ENCODE measurements at regions not wholly inside any gene's neighbourhood (a gene's known extent, or its start where the extent isn't known, plus 50 kb on each side); places are given as distances from the start of the nearest gene placed in this dataset.

- H3K9ac ChIP-seq (ENCODE audit: low read length) = no peak overlapping the region
- ChIA-PET POLR2A (ENCODE audit: unreplicated experiment) (no interaction called here), CTCF (no interaction called here)
- no peaks in the 10 kb centered on the region for H3K9me3 ChIP-seq (ENCODE audit: low read length)
- no peak overlapping the region for H3K27ac ChIP-seq (ENCODE audit: low read length)
- no peaks in the 10 kb centered on the region for H3K4me1 ChIP-seq (ENCODE audit: insufficient read depth, low read length)
- no peak for TF ChIP-seq CTCF (conservative IDR thresholded peaks at IDR 0.05; ENCODE audit: low read depth, low read length)
- TF ChIP-seq EZH2phosphoT487 (IDR thresholded peaks at IDR 0.05; ENCODE audit: borderline replicate concordance, low read length) = no peak
- no peak for TF ChIP-seq EZH2 (IDR thresholded peaks at IDR 0.05; ENCODE audit: low read length, unreplicated experiment)
- no peaks in the 10 kb centered on the region for H3F3A ChIP-seq (ENCODE audit: low read length, unreplicated experiment)
- DNase-seq (no peak), ATAC-seq (no peak)
- no peak overlapping the region for H3K4me3 ChIP-seq (ENCODE audit: low read length)
- intact Hi-C loops (cut with micrococcal nuclease) = no loop called here
- no peaks in the 10 kb centered on the region for H4K20me1 ChIP-seq (ENCODE audit: low read length)
- no peaks in the 10 kb centered on the region for H3K79me2 ChIP-seq (ENCODE audit: low read length)
- H2AFZ ChIP-seq (ENCODE audit: low read length) = no peak overlapping the region
- H3K4me2 ChIP-seq (ENCODE audit: low read length) = no peak overlapping the region
- no peaks in the 10 kb centered on the region for H3K9me2 ChIP-seq (replicated peaks; ENCODE audit: low read length)
- no peaks in the 10 kb centered on the region for H3K27me3 ChIP-seq (ENCODE audit: low read length)
- BruUV-seq (replicated peaks) = no TSS peak
- H3K36me3 ChIP-seq (ENCODE audit: low read depth, low read length) = no peaks in the 10 kb centered on the region
Measured at GRCh38 chr10:130430291-130430690, 294.1 kb downstream of the GLRX3 start.

DNA sequence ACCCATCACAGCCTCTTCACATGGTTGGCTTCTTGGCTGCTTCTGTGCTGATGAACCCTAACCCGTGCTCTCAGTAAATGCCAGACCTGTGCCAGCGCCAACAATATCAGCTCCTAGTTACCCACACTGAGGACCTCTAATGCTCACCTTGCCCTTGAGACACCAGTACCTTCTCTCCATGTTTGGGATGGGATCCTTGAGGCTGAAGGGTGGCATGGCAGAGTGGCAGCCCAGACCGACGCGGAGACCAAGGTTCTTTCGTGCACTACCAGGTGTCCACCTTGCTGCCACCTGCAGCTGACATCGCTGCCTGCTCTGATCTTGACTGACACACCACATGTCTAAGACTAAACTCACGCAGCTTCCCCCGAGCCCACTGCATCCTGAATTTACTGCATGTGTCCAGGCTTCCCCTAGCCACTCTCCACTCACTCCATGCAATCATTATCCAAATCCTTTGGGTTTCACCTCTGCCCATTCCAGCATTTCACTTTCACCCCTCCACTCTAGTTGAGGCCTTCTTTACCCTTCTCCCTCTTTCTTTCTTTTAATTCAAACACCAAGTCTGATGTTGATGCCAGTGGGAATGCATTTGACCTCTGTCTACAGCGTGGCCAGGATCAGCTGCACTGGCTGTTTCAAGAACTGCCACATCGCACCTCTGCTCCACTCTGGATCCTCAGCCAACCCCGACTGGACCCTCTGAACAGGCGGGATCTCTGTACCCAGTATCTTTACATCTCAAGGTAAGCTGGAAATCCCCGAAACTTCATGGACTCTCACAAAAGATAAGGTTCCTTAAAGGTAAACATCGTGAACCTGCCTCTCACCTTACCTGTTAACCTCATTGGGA, 294.9 kb downstream of the GLRX3 start:
- no peak for TF ChIP-seq EZH2phosphoT487 (IDR thresholded peaks at IDR 0.05; ENCODE audit: borderline replicate concordance, low read length)
- TF ChIP-seq CTCF (conservative IDR thresholded peaks at IDR 0.05; ENCODE audit: low read depth, low read length) = no peak
- no peak for TF ChIP-seq EZH2 (IDR thresholded peaks at IDR 0.05; ENCODE audit: low read length, unreplicated experiment)
- Histone ChIP-seq H4K20me1 (ENCODE audit: low read length) (no peaks in the 10 kb centered on the region), H3K27me3 (ENCODE audit: low read length) (no peaks in the 10 kb centered on the region), H3K79me2 (ENCODE audit: low read length) (no peaks in the 10 kb centered on the region), H3K27ac (ENCODE audit: low read length) (no peak overlapping the region), H2AFZ (ENCODE audit: low read length) (no peak overlapping the region), H3K4me1 (ENCODE audit: insufficient read depth, low read length) (no peaks in the 10 kb centered on the region), H3K4me2 (ENCODE audit: low read length) (no peak overlapping the region), H3K9me2 (replicated peaks; ENCODE audit: low read length) (no peaks in the 10 kb centered on the region), H3F3A (ENCODE audit: low read length, unreplicated experiment) (no peaks in the 10 kb centered on the region), H3K36me3 (ENCODE audit: low read depth, low read length) (no peaks in the 10 kb centered on the region), H3K4me3 (ENCODE audit: low read length) (no peak overlapping the region), H3K9ac (ENCODE audit: low read length) (no peak overlapping the region), H3K9me3 (ENCODE audit: low read length) (no peaks in the 10 kb centered on the region)
- intact Hi-C loops (cut with micrococcal nuclease) = no loop called here
- POLR2A ChIA-PET (ENCODE audit: unreplicated experiment) = no interaction called here
- CTCF ChIA-PET = no interaction called here
- ATAC-seq = no peak
- BruUV-seq (replicated peaks) = no TSS peak
- no peak for DNase-seq

- H4K20me1 ChIP-seq (ENCODE audit: low read length) = no peaks in the 10 kb centered on the region
- BruUV-seq (replicated peaks) = no TSS peak
- H3F3A ChIP-seq (ENCODE audit: low read length, unreplicated experiment) = no peaks in the 10 kb centered on the region
- H3K4me1 ChIP-seq (ENCODE audit: insufficient read depth, low read length) = no peaks in the 10 kb centered on the region
- H3K9me2 ChIP-seq (replicated peaks; ENCODE audit: low read length) = no peaks in the 10 kb centered on the region
- H3K36me3 ChIP-seq (ENCODE audit: low read depth, low read length) = no peaks in the 10 kb centered on the region
- H3K79me2 ChIP-seq (ENCODE audit: low read length) = no peaks in the 10 kb centered on the region
- CTCF ChIA-PET = no interaction called here
- no peak overlapping the region for H3K4me3 ChIP-seq (ENCODE audit: low read length)
- DNase-seq (no peak), ATAC-seq (no peak)
- no peak overlapping the region for H3K9ac ChIP-seq (ENCODE audit: low read length)
- H3K27ac ChIP-seq (ENCODE audit: low read length) = no peak overlapping the region
- no peaks in the 10 kb centered on the region for H3K27me3 ChIP-seq (ENCODE audit: low read length)
- POLR2A ChIA-PET (ENCODE audit: unreplicated experiment) = no interaction called here
- no peak overlapping the region for H2AFZ ChIP-seq (ENCODE audit: low read length)
- TF ChIP-seq EZH2 (IDR thresholded peaks at IDR 0.05; ENCODE audit: low read length, unreplicated experiment) = no peak
- no peak for TF ChIP-seq CTCF (conservative IDR thresholded peaks at IDR 0.05; ENCODE audit: low read depth, low read length)
- TF ChIP-seq EZH2phosphoT487 (IDR thresholded peaks at IDR 0.05; ENCODE audit: borderline replicate concordance, low read length) = no peak
- H3K4me2 ChIP-seq (ENCODE audit: low read length) = no peak overlapping the region
- intact Hi-C loops (cut with micrococcal nuclease) = no loop called here
- no peaks in the 10 kb centered on the region for H3K9me3 ChIP-seq (ENCODE audit: low read length)
Measured at GRCh38 chr10:130432271-130432670, 296.1 kb downstream of the GLRX3 start.
